Mucosa of descending colon (tissue), 3 donors: ENCODE measurements at regions not wholly inside any gene's neighbourhood (a gene's known extent, or its start where the extent isn't known, plus 50 kb on each side); places are given as distances from the start of the nearest gene placed in this dataset.

Experiments
- ATAC-seq: fragments of 200-7000 bp; cut with Tn5 transposase; one replicate; pipeline ENCODE4 v1.9.1; 2020; ENCODE audit warnings: mild to moderate bottlenecking, moderate library complexity
- DNase-seq, 3 donors: peaks; one replicate each; pipeline ENCODE4 v3.0.0-alpha.2; 2020
- H3K36me3 ChIP-seq: fragments of 200-600 bp; one replicate; pipeline ENCODE4 v1.8.0; 2021; ENCODE audit warnings: low read depth, mild to moderate bottlenecking
- H3K4me1 ChIP-seq: fragments of 200-600 bp; one replicate; pipeline ENCODE4 v1.8.0; 2021; ENCODE audit warnings: low read depth, mild to moderate bottlenecking
- H3K4me3 ChIP-seq: fragments of 200-600 bp; one replicate; pipeline ENCODE4 v1.8.0; 2021; ENCODE audit warnings: mild to moderate bottlenecking
- H3K9me3 ChIP-seq: fragments of 200-600 bp; one replicate; pipeline ENCODE4 v1.8.0; 2021; ENCODE audit warnings: mild to moderate bottlenecking
- CTCF ChIP-seq: fragments of 200-600 bp; IDR thresholded peaks from one replicate; pipeline ENCODE4 v1.8.0; 2022; ENCODE audit warnings: antibody characterized with exemption, mild to moderate bottlenecking
- intact Hi-C, 2 donors: fragments of 100-400 bp; cut with DNase I in 1 of 2; cut with micrococcal nuclease in 1 of 2; formaldehyde crosslinking; loops; one replicate each; pipeline versions ENCODE4 v1.11.0 to v1.11.1; 2022; cut with DNase I, micrococcal nuclease
- donor health status: DM: no; HTN: no; CAD: no; lungs with moderate emphysema.
- donor health status: DM: no; HTN: no; CAD: no.
- donor health status: DM: no; HTN: yes; CAD: no.

DNA sequence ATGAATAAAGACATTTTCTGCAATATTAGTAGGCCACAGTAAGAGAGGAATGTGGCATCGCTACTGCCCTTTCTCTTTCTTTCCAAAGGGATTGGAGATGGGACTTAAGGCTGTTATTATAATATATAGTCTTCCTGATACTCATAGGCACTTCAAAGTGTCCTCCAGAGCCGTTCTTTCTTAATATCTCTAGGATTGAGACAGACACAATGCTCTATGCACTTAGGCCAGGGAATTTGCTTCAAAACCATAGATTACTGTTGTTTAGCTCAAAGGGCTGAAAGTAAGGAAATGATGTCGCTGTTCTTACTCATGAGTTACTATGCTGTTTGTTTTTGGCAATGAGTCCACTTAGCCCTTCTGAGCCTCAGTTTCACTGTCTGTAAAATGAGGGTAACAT, 590.5 kb downstream of the CDH11 start:
- intact Hi-C loops, result no loop called here
- ATAC-seq (no peak), DNase-seq (no peak)
- H3K4me3 ChIP-seq, result no peak overlapping the region
- H3K36me3 ChIP-seq, result no peaks in the 10 kb centered on the region
- no peaks in the 10 kb centered on the region for H3K9me3 ChIP-seq
- no peaks in the 10 kb centered on the region for H3K4me1 ChIP-seq
- no peak for TF ChIP-seq CTCF

- ATAC-seq, result no peak
- intact Hi-C loops, result no loop called here
- no peak for DNase-seq
- TF ChIP-seq CTCF, result no peak
- Histone ChIP-seq H3K4me3 (no peak overlapping the region), H3K4me1 (no peaks in the 10 kb centered on the region), H3K36me3 (no peaks in the 10 kb centered on the region), H3K9me3 (no peaks in the 10 kb centered on the region)
Measured at GRCh38 chr16:64522548-64522947, 599.3 kb downstream of the CDH11 start.

GRCh38 chr16:64513871-64514270, 608.0 kb downstream of the CDH11 start:
- Histone ChIP-seq H3K4me3 (no peak overlapping the region), H3K36me3 (no peaks in the 10 kb centered on the region), H3K4me1 (no peaks in the 10 kb centered on the region), H3K9me3 (no peaks in the 10 kb centered on the region)
- TF ChIP-seq CTCF, result no peak
- no peak for ATAC-seq
- intact Hi-C loops, result no loop called here
- no peak for DNase-seq

DNA sequence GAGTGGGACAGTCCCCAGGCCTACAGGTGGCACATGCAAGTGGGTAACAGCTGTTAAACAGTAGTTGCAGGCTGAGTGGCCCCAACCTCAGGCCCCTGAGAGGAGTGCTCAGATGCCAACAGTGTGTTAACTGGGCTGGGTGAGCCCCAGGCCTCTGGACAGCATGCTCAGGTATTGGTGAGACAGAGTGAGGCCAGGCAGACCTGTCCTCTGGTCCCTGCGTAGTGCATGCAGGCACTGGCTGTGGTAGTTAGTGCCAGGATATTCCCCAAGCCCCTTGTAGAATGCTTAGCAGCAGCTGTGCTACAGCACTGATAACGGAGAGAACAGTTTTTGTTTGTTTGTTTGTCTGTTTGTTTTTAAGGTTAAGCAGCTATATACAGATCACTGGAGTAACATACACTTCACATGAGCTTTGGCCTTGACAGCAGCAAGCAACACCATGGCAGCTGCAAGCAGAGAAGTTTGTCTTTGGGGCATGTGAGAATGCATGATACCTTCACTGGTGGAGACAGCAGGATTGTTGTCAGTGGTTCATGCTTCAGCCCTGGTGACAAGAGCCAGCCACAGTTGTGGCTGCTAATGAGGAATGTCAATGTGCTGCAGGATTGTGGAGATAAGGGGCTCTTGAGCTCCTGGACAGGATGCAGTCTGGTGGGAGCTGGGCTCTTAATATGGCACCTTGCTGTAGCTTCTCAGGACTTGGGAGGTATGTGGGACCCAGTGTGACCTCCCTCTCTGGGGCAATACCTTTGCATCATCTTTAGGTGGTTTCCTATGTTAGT, 614.4 kb downstream of the CDH11 start:
- no peak for ATAC-seq
- no peaks in the 10 kb centered on the region for H3K9me3 ChIP-seq

GRCh38 chr16:64499211-64499610, 622.7 kb downstream of the CDH11 start:
- TF ChIP-seq CTCF, result no peak
- DNase-seq, result no peak
- Histone ChIP-seq H3K9me3 (no peaks in the 10 kb centered on the region), H3K36me3 (no peaks in the 10 kb centered on the region), H3K4me1 (no peaks in the 10 kb centered on the region), H3K4me3 (no peak overlapping the region)
- no peak for ATAC-seq
- intact Hi-C loops, result no loop called here

More for the DNA sequence above, 614.4 kb downstream of the CDH11 start:
- no peaks in the 10 kb centered on the region for H3K4me1 ChIP-seq
- no peak overlapping the region for H3K4me3 ChIP-seq
- intact Hi-C loops, result no loop called here
- no peak for TF ChIP-seq CTCF
- H3K36me3 ChIP-seq, result no peaks in the 10 kb centered on the region
- DNase-seq, result no peak
